ENCODE measurements at regions not wholly inside any gene's neighbourhood (a gene's known extent, or its start where the extent isn't known, plus 50 kb on each side); places are given as distances from the start of the nearest gene placed in this dataset.

GRCh38 chr1:39109644-39110043 lies 83.5 kb downstream of the NDUFS5 start:
- DNase-seq, result peak; percentile 74

GRCh38 chr1:39110325-39110851 lies 84.2 kb downstream of the NDUFS5 start:
- DNase-seq, result peak; percentile 94

- DNase-seq, result no peak
Measured at GRCh38 chr1:39110882-39111281, 84.7 kb downstream of the NDUFS5 start.

GRCh38 chr1:39113109-39113743 lies 87.1 kb downstream of the NDUFS5 start:
- no peak for DNase-seq

GRCh38 chr1:39115271-39116110 lies 89.0 kb upstream of the MACF1 start:
- DNase-seq, result peak; percentile 96

- DNase-seq, result no peak
Measured at GRCh38 chr1:39116116-39116607, 88.3 kb upstream of the MACF1 start.

- DNase-seq, result no peak
Measured at GRCh38 chr1:39116860-39117728, 87.4 kb upstream of the MACF1 start.

- no peak for DNase-seq
Measured at GRCh38 chr1:39117899-39118450, 86.5 kb upstream of the MACF1 start.

- peak; percentile 25 for DNase-seq
Measured at GRCh38 chr1:39122056-39122455, 82.4 kb upstream of the MACF1 start.

GRCh38 chr1:39124282-39124681 lies 80.2 kb upstream of the MACF1 start:
- DNase-seq, result peak; percentile 25

- peak; percentile 68 for DNase-seq
Measured at GRCh38 chr1:39127513-39127912, 77.0 kb upstream of the MACF1 start.

- no peak for DNase-seq
Measured at GRCh38 chr1:39128126-39128525, 76.4 kb upstream of the MACF1 start.

- no peak for DNase-seq
Measured at GRCh38 chr1:39128959-39129358, 75.5 kb upstream of the MACF1 start.

- no peak for DNase-seq
Measured at GRCh38 chr1:39129514-39129913, 75.0 kb upstream of the MACF1 start.

GRCh38 chr1:39130325-39130724 lies 74.2 kb upstream of the MACF1 start:
- DNase-seq, result peak; percentile 59

GRCh38 chr1:39131940-39132339 lies 72.6 kb upstream of the MACF1 start:
- no peak for DNase-seq

GRCh38 chr1:39132505-39133339 lies 71.8 kb upstream of the MACF1 start:
- no peak for DNase-seq

- DNase-seq, result no peak
Measured at GRCh38 chr1:39133340-39133684, 71.2 kb upstream of the MACF1 start.

GRCh38 chr1:39134768-39135333 lies 69.6 kb upstream of the MACF1 start:
- DNase-seq, result no peak

GRCh38 chr1:39136638-39137037 lies 67.9 kb upstream of the MACF1 start:
- no peak for DNase-seq

- DNase-seq, result no peak
Measured at GRCh38 chr1:39139723-39140360, 64.7 kb upstream of the MACF1 start.

Measured in inflammatory macrophage treated with lipopolysaccharide for 4 hours (primary cell).